GM23338 (cell line): ENCODE measurements at regions not wholly inside any gene's neighbourhood (a gene's known extent, or its start where the extent isn't known, plus 50 kb on each side); places are given as distances from the start of the nearest gene placed in this dataset.

Experiments used
- ATAC-seq: fragments of 200-7000 bp; cut with Tn5 transposase; 3 replicates; pipeline ENCODE4 v1.9.1; 2020
- DNase-seq: peaks from one replicate; pipeline ENCODE4 v3.0.0-alpha.2; 2015; ENCODE audit warnings: low spot score
- H2AFZ ChIP-seq: fragments of 200-600 bp; sonication (generic); 2 replicates; pipeline ENCODE4 v1.8.0; 2016; ENCODE audit warnings: antibody characterized with exemption, mild to moderate bottlenecking, moderate library complexity
- H3F3A ChIP-seq: fragments of 200-600 bp; sonication (generic); replicated peaks from 2 replicates; pipeline ENCODE4 v1.8.0; 2017; ENCODE audit warnings: antibody characterized with exemption, mixed run types, low read depth
- H3K27ac ChIP-seq: fragments of 200-600 bp; sonication (generic); 2 replicates; pipeline ENCODE4 v1.6.1; 2016; ENCODE audit warnings: low read depth
- H3K27me3 ChIP-seq: fragments of 200-600 bp; sonication (generic); 2 replicates; pipeline ENCODE4 v1.8.0; 2016; ENCODE audit warnings: mild to moderate bottlenecking, mixed run types, moderate library complexity; ENCODE audit not compliant: insufficient read depth
- H3K36me3 ChIP-seq: fragments of 200-600 bp; sonication (generic); 2 replicates; pipeline ENCODE4 v1.8.0; 2016; ENCODE audit warnings: mild to moderate bottlenecking; ENCODE audit not compliant: insufficient read depth
- H3K4me1 ChIP-seq: fragments of 200-600 bp; sonication (generic); 2 replicates; pipeline ENCODE4 v1.8.0; 2016; ENCODE audit warnings: mild to moderate bottlenecking, moderate library complexity; ENCODE audit not compliant: insufficient read depth
- H3K4me2 ChIP-seq: fragments of 200-600 bp; sonication (generic); 2 replicates; pipeline ENCODE4 v1.7.1; 2017; ENCODE audit warnings: mixed run types
- H3K4me3 ChIP-seq: fragments of 200-600 bp; sonication (generic); 2 replicates; pipeline ENCODE4 v1.6.1; 2016; ENCODE audit warnings: mixed run types
- H3K79me2 ChIP-seq: fragments of 200-600 bp; sonication (generic); replicated peaks from 2 replicates; pipeline ENCODE4 v1.8.0; 2017; ENCODE audit warnings: mild to moderate bottlenecking; ENCODE audit not compliant: insufficient read depth
- H3K9me2 ChIP-seq: fragments of 200-600 bp; sonication (generic); 2 replicates; pipeline ENCODE4 v1.8.0; 2017; ENCODE audit not compliant: insufficient read depth
- H4K20me1 ChIP-seq: fragments of 200-600 bp; sonication (generic); replicated peaks from 2 replicates; pipeline ENCODE4 v1.8.0; 2017; ENCODE audit warnings: mild to moderate bottlenecking; ENCODE audit not compliant: insufficient read depth
- H3K27ac Mint-ChIP-seq: 2 replicates; pipeline ENCODE4 v1.8.0; 2020; ENCODE audit warnings: inconsistent platforms, mild to moderate bottlenecking, moderate library complexity, mixed read lengths
- H3K27me3 Mint-ChIP-seq: 3 replicates; pipeline ENCODE4 v1.8.0; 2022; ENCODE audit warnings: low read depth, mild to moderate bottlenecking, moderate library complexity, mixed read lengths, inconsistent platforms; ENCODE audit not compliant: insufficient read depth, poor library complexity
- H3K36me3 Mint-ChIP-seq: 3 replicates; pipeline ENCODE4 v1.8.0; 2021; ENCODE audit warnings: low read depth, mild to moderate bottlenecking, inconsistent platforms, moderate library complexity, mixed read lengths
- H3K4me1 Mint-ChIP-seq: 3 replicates; pipeline ENCODE4 v1.8.0; 2020; ENCODE audit warnings: mild to moderate bottlenecking, inconsistent platforms, mixed read lengths
- H3K4me3 Mint-ChIP-seq: 3 replicates; pipeline ENCODE4 v1.8.0; 2021; ENCODE audit warnings: moderate library complexity, mild to moderate bottlenecking, inconsistent platforms, mixed read lengths
- H3K9me3 Mint-ChIP-seq: 3 replicates; pipeline ENCODE4 v1.8.0; 2020; ENCODE audit warnings: moderate library complexity, mild to moderate bottlenecking, inconsistent platforms, mixed read lengths
- NANOG ChIP-seq: IDR thresholded peaks from 2 replicates; pipeline ENCODE4 v1.6.1; 2016; ENCODE audit warnings: antibody characterized with exemption, borderline replicate concordance
- STAT1 ChIP-seq: IDR thresholded peaks from one replicate; pipeline ENCODE4 v1.6.1; 2016; ENCODE audit warnings: antibody characterized with exemption; ENCODE audit not compliant: unreplicated experiment
- ZNF331 ChIP-seq: fragments of 250-450 bp; sonication (Bioruptor Pico); IDR thresholded peaks from 2 replicates; pipeline ENCODE4 v1.5.0; 2020; ENCODE audit warnings: low read depth, mild to moderate bottlenecking, moderate library complexity
- TF ChIP-seq, protein P1 (sequence below): IDR thresholded peaks from 2 replicates; pipeline ENCODE4 v1.6.1; 2016; ENCODE audit warnings: antibody characterized with exemption
- TF ChIP-seq, protein P2 (sequence below), 2 experiments: fragments of 200-600 bp in 1 of 2; sonication (generic) in 1 of 2; conservative IDR thresholded peaks; 2 replicates each; pipeline versions ENCODE4 v1.5.1 to v1.6.1; 2016 to 2017; ENCODE audit warnings: antibody characterized with exemption in 2 of 2, low read depth in 2 of 2, mild to moderate bottlenecking in 2 of 2, moderate library complexity in 1 of 2

- H3K36me3 ChIP-seq = no peaks in the 10 kb centered on the region
Observed at GRCh38 chr10:8508882-8509281, 454.4 kb downstream of the GATA3 start.

DNA sequence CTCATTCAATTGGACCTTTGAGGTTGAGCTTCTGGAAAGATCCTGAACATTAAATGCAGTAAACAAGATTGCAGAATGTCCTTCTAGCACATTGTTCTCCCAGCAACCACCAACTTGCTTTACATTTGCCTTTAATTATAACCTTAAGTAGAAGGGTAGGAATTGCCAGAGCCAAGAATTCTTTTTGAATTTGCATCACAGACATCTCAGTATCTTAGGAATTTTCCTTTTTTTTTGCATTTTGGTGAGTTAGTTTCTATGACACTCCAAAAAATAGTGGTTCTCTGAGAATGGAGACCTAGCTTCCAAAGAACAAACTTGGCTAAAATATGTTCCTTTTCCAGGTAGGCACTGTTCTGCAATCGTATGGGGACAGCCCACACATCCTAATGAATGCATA is 456.0 kb downstream of the GATA3 start:
- Histone ChIP-seq H4K20me1 (no peaks in the 10 kb centered on the region), H3K4me2 (peak overlapping the region; percentile 48), H3K27me3 (no peaks in the 10 kb centered on the region), H3K4me3 (no peak overlapping the region), H3K79me2 (no peaks in the 10 kb centered on the region), H3K9me2 (no peaks in the 10 kb centered on the region; the same call in 1 of the 2 replicates), H3K4me1 (peaks cover 16% of the 10 kb centered on the region; the same call in 1 of the 2 replicates), H3K27ac (peak overlapping the region; percentile 17; the same call in 1 of the 2 replicates), H2AFZ (no peak overlapping the region), H3K36me3 (no peaks in the 10 kb centered on the region), H3F3A (no peaks in the 10 kb centered on the region)
- TF ChIP-seq ZNF331 (CRISPR knock-in tag) = no peak
- no peak for TF ChIP-seq NANOG
- Mint-ChIP-seq H3K4me3 (no peak overlapping the region), H3K27ac (no peak overlapping the region), H3K27me3 (peaks cover 6% of the 10 kb centered on the region), H3K9me3 (no peaks in the 10 kb centered on the region), H3K4me1 (peaks cover 25% of the 10 kb centered on the region), H3K36me3 (no peaks in the 10 kb centered on the region)
- ATAC-seq (no peak; the same call in 2 of the 3 replicates), DNase-seq (peak; percentile 59)

More at GRCh38 chr10:8508882-8509281, 454.4 kb downstream of the GATA3 start:
- H3K27ac Mint-ChIP-seq = no peak overlapping the region
- H2AFZ ChIP-seq = no peak overlapping the region
- H3K9me3 Mint-ChIP-seq = no peaks in the 10 kb centered on the region
- no peaks in the 10 kb centered on the region for H3F3A ChIP-seq
- DNase-seq (no peak), ATAC-seq (no peak)
- H3K27me3 Mint-ChIP-seq = peaks cover 7% of the 10 kb centered on the region
- no peak overlapping the region for H3K4me3 ChIP-seq
- TF ChIP-seq, protein P1, sequence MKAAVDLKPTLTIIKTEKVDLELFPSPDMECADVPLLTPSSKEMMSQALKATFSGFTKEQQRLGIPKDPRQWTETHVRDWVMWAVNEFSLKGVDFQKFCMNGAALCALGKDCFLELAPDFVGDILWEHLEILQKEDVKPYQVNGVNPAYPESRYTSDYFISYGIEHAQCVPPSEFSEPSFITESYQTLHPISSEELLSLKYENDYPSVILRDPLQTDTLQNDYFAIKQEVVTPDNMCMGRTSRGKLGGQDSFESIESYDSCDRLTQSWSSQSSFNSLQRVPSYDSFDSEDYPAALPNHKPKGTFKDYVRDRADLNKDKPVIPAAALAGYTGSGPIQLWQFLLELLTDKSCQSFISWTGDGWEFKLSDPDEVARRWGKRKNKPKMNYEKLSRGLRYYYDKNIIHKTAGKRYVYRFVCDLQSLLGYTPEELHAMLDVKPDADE = no peak
- H3K4me3 Mint-ChIP-seq = no peak overlapping the region
- H4K20me1 ChIP-seq = no peaks in the 10 kb centered on the region
- H3K27me3 ChIP-seq = no peaks in the 10 kb centered on the region
- H3K36me3 Mint-ChIP-seq = no peaks in the 10 kb centered on the region
- no peaks in the 10 kb centered on the region for H3K9me2 ChIP-seq
- peaks cover 41% of the 10 kb centered on the region for H3K4me1 Mint-ChIP-seq
- H3K4me2 ChIP-seq = no peak overlapping the region
- no peak overlapping the region for H3K27ac ChIP-seq
- no peaks in the 10 kb centered on the region for H3K79me2 ChIP-seq
- peaks cover 27% of the 10 kb centered on the region for H3K4me1 ChIP-seq

GRCh38 chr10:8511026-8511425 is 456.5 kb downstream of the GATA3 start:
- Mint-ChIP-seq H3K36me3 (no peaks in the 10 kb centered on the region), H3K4me1 (peaks cover 25% of the 10 kb centered on the region), H3K27me3 (peaks cover 6% of the 10 kb centered on the region), H3K27ac (no peak overlapping the region), H3K9me3 (no peaks in the 10 kb centered on the region), H3K4me3 (no peak overlapping the region)
- Histone ChIP-seq H3K4me3 (no peak overlapping the region), H3K9me2 (no peaks in the 10 kb centered on the region; the same call in 1 of the 2 replicates), H3K4me1 (peaks cover 17% of the 10 kb centered on the region), H3K27ac (peak overlapping the region; percentile 17; the same call in 1 of the 2 replicates), H3K4me2 (peak overlapping the region; percentile 48), H4K20me1 (no peaks in the 10 kb centered on the region), H3K36me3 (no peaks in the 10 kb centered on the region), H3F3A (no peaks in the 10 kb centered on the region), H2AFZ (no peak overlapping the region), H3K79me2 (no peaks in the 10 kb centered on the region), H3K27me3 (no peaks in the 10 kb centered on the region)
- peak; percentile 87 for ATAC-seq
- DNase-seq = peak; percentile 54
- TF ChIP-seq, protein P2, sequence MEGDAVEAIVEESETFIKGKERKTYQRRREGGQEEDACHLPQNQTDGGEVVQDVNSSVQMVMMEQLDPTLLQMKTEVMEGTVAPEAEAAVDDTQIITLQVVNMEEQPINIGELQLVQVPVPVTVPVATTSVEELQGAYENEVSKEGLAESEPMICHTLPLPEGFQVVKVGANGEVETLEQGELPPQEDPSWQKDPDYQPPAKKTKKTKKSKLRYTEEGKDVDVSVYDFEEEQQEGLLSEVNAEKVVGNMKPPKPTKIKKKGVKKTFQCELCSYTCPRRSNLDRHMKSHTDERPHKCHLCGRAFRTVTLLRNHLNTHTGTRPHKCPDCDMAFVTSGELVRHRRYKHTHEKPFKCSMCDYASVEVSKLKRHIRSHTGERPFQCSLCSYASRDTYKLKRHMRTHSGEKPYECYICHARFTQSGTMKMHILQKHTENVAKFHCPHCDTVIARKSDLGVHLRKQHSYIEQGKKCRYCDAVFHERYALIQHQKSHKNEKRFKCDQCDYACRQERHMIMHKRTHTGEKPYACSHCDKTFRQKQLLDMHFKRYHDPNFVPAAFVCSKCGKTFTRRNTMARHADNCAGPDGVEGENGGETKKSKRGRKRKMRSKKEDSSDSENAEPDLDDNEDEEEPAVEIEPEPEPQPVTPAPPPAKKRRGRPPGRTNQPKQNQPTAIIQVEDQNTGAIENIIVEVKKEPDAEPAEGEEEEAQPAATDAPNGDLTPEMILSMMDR (conservative IDR thresholded peaks at IDR 0.05; ENCODE audit: low read depth in 2 of 2) = peak in 1 of 2 experiments; percentile 10; a peak in 1 of 4 replicates
- no peak for TF ChIP-seq STAT1
